Left ventricle myocardium inferior (tissue), 1 donor: ENCODE measurements at regions not wholly inside any gene's neighbourhood (a gene's known extent, or its start where the extent isn't known, plus 50 kb on each side); places are given as distances from the start of the nearest gene placed in this dataset.

Experiments
- DNase-seq: peaks from one replicate; pipeline ENCODE4 v3.0.0-alpha.2; 2020
- H3K27ac ChIP-seq: fragments of 200-600 bp; replicated peaks from 2 replicates; pipeline ENCODE4 v1.8.0; 2021
- H3K27me3 ChIP-seq: fragments of 200-600 bp; 2 replicates; pipeline ENCODE4 v1.8.0; 2021; ENCODE audit warnings: low read depth
- H3K36me3 ChIP-seq: fragments of 200-600 bp; 2 replicates; pipeline ENCODE4 v1.8.0; 2021
- H3K4me1 ChIP-seq: fragments of 200-600 bp; 2 replicates; pipeline ENCODE4 v1.8.0; 2021
- H3K4me3 ChIP-seq: fragments of 200-600 bp; 2 replicates; pipeline ENCODE4 v1.8.0; 2021; ENCODE audit warnings: mild to moderate bottlenecking, moderate library complexity
- H3K9me3 ChIP-seq: fragments of 200-600 bp; replicated peaks from 2 replicates; pipeline ENCODE4 v1.8.0; 2021
- CTCF ChIP-seq: fragments of 200-600 bp; IDR thresholded peaks from 2 replicates; pipeline ENCODE4 v1.8.0; 2021; ENCODE audit warnings: antibody characterized with exemption, mild to moderate bottlenecking, borderline replicate concordance
- intact Hi-C: fragments of 100-400 bp; cut with micrococcal nuclease; formaldehyde crosslinking; loops from one replicate; pipeline ENCODE4 v1.11.0; 2022
- donor health status: DM: no; HTN: yes; CAD: no; lungs with severe emphysema.

DNA sequence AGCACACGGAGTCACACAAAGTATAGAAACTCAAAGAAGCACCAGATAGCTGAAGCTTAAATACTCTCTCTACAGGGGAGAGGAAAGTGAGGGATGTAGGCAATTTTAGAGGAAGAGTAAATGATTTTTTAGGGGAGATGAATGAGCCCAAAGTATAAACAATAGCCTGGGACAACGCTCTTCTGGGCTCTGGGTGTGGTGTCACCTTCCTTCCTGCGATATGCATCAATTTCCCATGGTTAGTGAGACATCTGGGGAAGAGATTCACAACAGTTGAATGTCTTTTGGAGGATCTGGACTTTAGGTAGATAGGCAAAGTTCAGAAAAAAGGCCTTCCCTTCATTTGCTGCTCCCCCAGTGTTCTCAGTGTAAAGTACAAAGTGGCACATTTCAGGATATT lies 125.2 kb downstream of the EFHB start:
- Histone ChIP-seq H3K9me3 (peaks cover 10% of the 10 kb centered on the region), H3K36me3 (no peaks in the 10 kb centered on the region), H3K27me3 (no peaks in the 10 kb centered on the region), H3K27ac (peak overlapping the region; percentile 67), H3K4me1 (no peaks in the 10 kb centered on the region), H3K4me3 (no peak overlapping the region)
- TF ChIP-seq CTCF = no peak
- intact Hi-C loops = no loop called here
- no peak for DNase-seq

- intact Hi-C loops = no loop called here
- DNase-seq = no peak
Measured at GRCh38 chr3:19799887-19800286, 134.1 kb downstream of the EFHB start.

GRCh38 chr3:19799115-19799514 lies 134.9 kb downstream of the EFHB start:
- Histone ChIP-seq H3K4me1 (no peaks in the 10 kb centered on the region), H3K4me3 (no peak overlapping the region), H3K9me3 (peaks cover 60% of the 10 kb centered on the region), H3K27ac (no peak overlapping the region), H3K36me3 (no peaks in the 10 kb centered on the region), H3K27me3 (no peaks in the 10 kb centered on the region)
- DNase-seq = no peak
- intact Hi-C loops = no loop called here
- TF ChIP-seq CTCF = no peak

More at GRCh38 chr3:19799887-19800286, 134.1 kb downstream of the EFHB start:
- no peak overlapping the region for H3K4me3 ChIP-seq
- no peaks in the 10 kb centered on the region for H3K4me1 ChIP-seq
- H3K36me3 ChIP-seq = no peaks in the 10 kb centered on the region
- TF ChIP-seq CTCF = no peak
- H3K27me3 ChIP-seq = no peaks in the 10 kb centered on the region
- no peak overlapping the region for H3K27ac ChIP-seq
- peaks cover 63% of the 10 kb centered on the region for H3K9me3 ChIP-seq

GRCh38 chr3:19798324-19798723 lies 135.7 kb downstream of the EFHB start:
- H3K27me3 ChIP-seq = no peaks in the 10 kb centered on the region
- DNase-seq = no peak
- intact Hi-C loops = no loop called here
- peaks cover 52% of the 10 kb centered on the region for H3K9me3 ChIP-seq
- no peak for TF ChIP-seq CTCF
- H3K27ac ChIP-seq = no peak overlapping the region
- H3K4me3 ChIP-seq = no peak overlapping the region
- H3K4me1 ChIP-seq = no peaks in the 10 kb centered on the region
- no peaks in the 10 kb centered on the region for H3K36me3 ChIP-seq

GRCh38 chr3:19792388-19792787 lies 141.6 kb downstream of the EFHB start:
- intact Hi-C loops = no loop called here
- Histone ChIP-seq H3K36me3 (no peaks in the 10 kb centered on the region), H3K4me1 (no peaks in the 10 kb centered on the region), H3K4me3 (no peak overlapping the region), H3K9me3 (no peaks in the 10 kb centered on the region), H3K27ac (no peak overlapping the region), H3K27me3 (no peaks in the 10 kb centered on the region)
- TF ChIP-seq CTCF = no peak
- no peak for DNase-seq

DNA sequence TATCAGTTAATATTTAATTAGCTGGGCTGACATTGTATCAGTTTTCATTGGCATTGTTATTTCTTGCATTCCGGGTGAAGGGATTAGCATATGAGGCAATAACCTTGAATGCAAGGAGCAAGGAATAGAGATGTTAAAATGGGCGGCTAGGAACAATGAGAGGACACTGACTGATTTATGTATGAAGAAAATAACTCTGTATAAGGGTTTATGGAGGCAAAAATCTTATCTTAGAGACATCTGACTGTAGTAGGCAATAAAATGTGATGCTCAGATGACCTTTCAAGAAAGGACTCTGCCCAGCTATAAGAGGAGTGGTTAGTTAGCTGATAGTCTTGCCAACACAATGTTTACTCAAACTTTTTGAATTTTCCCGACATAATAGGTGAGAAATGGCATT lies 158.3 kb downstream of the EFHB start:
- no peak overlapping the region for H3K4me3 ChIP-seq
- no peak for TF ChIP-seq CTCF
- H3K27ac ChIP-seq = no peak overlapping the region
- H3K36me3 ChIP-seq = no peaks in the 10 kb centered on the region
- H3K27me3 ChIP-seq = no peaks in the 10 kb centered on the region
- DNase-seq = no peak
- no peaks in the 10 kb centered on the region for H3K9me3 ChIP-seq
- intact Hi-C loops = no loop called here
- no peaks in the 10 kb centered on the region for H3K4me1 ChIP-seq
